ENCODE measurements at regions not wholly inside any gene's neighbourhood (a gene's known extent, or its start where the extent isn't known, plus 50 kb on each side); places are given as distances from the start of the nearest gene placed in this dataset.

- no peaks in the 10 kb centered on the region for H3K36me3 ChIP-seq (replicated peaks in 1 of 2; ENCODE audit: control insufficient read depth in 1 of 2, insufficient read depth in 2 of 2, low read length in 2 of 2)
- H3K9ac ChIP-seq (ENCODE audit: insufficient read depth, low read depth, low read length): no peak overlapping the region
- no peaks in the 10 kb centered on the region for H3K27me3 ChIP-seq (ENCODE audit: control insufficient read depth in 1 of 2, insufficient read depth in 2 of 2, low read length in 2 of 2)
- H4K20me1 ChIP-seq (ENCODE audit: insufficient read depth, low read length): no peaks in the 10 kb centered on the region
- H2AFZ ChIP-seq (ENCODE audit: low read length): no peak overlapping the region
- no peak for DNase-seq (ENCODE audit: low spot score)
- POLR2A ChIA-PET: no interaction called here
- no peak overlapping the region for H3K4me2 ChIP-seq (ENCODE audit: low read depth, low read length)
- no peak for FAIRE-seq
- intact Hi-C loops (cut with micrococcal nuclease; ENCODE audit: unreplicated experiment): no loop called here
- peaks cover 67% of the 10 kb centered on the region for H3K9me3 ChIP-seq (ENCODE audit: low read length)
- no peak overlapping the region for H3K27ac ChIP-seq (ENCODE audit: extremely low read length, insufficient read depth, low read length)
- BruUV-seq (replicated peaks): no TSS peak
- CTCF ChIA-PET (ENCODE audit: low intra/inter-chr PET ratio, low total read pairs): no interaction called here
- TF ChIP-seq RBFOX2 (IDR thresholded peaks at IDR 0.05; ENCODE audit: low read depth, low read length): no peak
- no peak for TF ChIP-seq ZBTB7A (CRISPR knock-in tag; IDR thresholded peaks at IDR 0.05)
- TF ChIP-seq MBD4 (IDR thresholded peaks at IDR 0.05; ENCODE audit: borderline replicate concordance, low read length): no peak
- TF ChIP-seq, protein P1, sequence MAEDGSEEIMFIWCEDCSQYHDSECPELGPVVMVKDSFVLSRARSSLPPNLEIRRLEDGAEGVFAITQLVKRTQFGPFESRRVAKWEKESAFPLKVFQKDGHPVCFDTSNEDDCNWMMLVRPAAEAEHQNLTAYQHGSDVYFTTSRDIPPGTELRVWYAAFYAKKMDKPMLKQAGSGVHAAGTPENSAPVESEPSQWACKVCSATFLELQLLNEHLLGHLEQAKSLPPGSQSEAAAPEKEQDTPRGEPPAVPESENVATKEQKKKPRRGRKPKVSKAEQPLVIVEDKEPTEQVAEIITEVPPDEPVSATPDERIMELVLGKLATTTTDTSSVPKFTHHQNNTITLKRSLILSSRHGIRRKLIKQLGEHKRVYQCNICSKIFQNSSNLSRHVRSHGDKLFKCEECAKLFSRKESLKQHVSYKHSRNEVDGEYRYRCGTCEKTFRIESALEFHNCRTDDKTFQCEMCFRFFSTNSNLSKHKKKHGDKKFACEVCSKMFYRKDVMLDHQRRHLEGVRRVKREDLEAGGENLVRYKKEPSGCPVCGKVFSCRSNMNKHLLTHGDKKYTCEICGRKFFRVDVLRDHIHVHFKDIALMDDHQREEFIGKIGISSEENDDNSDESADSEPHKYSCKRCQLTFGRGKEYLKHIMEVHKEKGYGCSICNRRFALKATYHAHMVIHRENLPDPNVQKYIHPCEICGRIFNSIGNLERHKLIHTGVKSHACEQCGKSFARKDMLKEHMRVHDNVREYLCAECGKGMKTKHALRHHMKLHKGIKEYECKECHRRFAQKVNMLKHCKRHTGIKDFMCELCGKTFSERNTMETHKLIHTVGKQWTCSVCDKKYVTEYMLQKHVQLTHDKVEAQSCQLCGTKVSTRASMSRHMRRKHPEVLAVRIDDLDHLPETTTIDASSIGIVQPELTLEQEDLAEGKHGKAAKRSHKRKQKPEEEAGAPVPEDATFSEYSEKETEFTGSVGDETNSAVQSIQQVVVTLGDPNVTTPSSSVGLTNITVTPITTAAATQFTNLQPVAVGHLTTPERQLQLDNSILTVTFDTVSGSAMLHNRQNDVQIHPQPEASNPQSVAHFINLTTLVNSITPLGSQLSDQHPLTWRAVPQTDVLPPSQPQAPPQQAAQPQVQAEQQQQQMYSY (CRISPR knock-in tag; IDR thresholded peaks at IDR 0.05): no peak
- no peak for TF ChIP-seq IRF9 (CRISPR knock-in tag; IDR thresholded peaks at IDR 0.05; ENCODE audit: borderline replicate concordance)
- no peak for TF ChIP-seq ZNF619 (CRISPR knock-in tag; IDR thresholded peaks at IDR 0.05)
- TF ChIP-seq ZNF569 (CRISPR knock-in tag; IDR thresholded peaks at IDR 0.05; ENCODE audit: borderline replicate concordance): no peak
- TF ChIP-seq ZNF598 (CRISPR knock-in tag; IDR thresholded peaks at IDR 0.05; ENCODE audit: borderline replicate concordance): no peak
- no peak for TF ChIP-seq ZC3H4 (CRISPR knock-in tag; IDR thresholded peaks at IDR 0.05; ENCODE audit: borderline replicate concordance)
- TF ChIP-seq ZNF768 (CRISPR knock-in tag; IDR thresholded peaks at IDR 0.05): no peak
- no peak for TF ChIP-seq REL (CRISPR knock-in tag; conservative IDR thresholded peaks at IDR 0.05)
- TF ChIP-seq HES4 (CRISPR knock-in tag; IDR thresholded peaks at IDR 0.05; ENCODE audit: borderline replicate concordance): no peak
- TF ChIP-seq ZNF83 (CRISPR knock-in tag; IDR thresholded peaks at IDR 0.05; ENCODE audit: borderline replicate concordance): no peak
- no peak for TF ChIP-seq NFATC3 (CRISPR knock-in tag; IDR thresholded peaks at IDR 0.05)
- TF ChIP-seq CREB1 (IDR thresholded peaks at IDR 0.05): no peak
- TF ChIP-seq CREB1 (CRISPR knock-in tag; IDR thresholded peaks at IDR 0.05): no peak
- TF ChIP-seq E2F5 (CRISPR knock-in tag; conservative IDR thresholded peaks at IDR 0.05): no peak
- TF ChIP-seq FOXA1 (IDR thresholded peaks at IDR 0.05): no peak
- no peak for TF ChIP-seq FOXA1 (CRISPR knock-in tag; IDR thresholded peaks at IDR 0.05)
- ATAC-seq: no peak
- in situ Hi-C loops (cut with HindIII; ENCODE audit: extremely low pct_ligation_motif_present, low pct_unique_long_range_greater_than_20kb): no loop called here
- H3K4me1 ChIP-seq (ENCODE audit: insufficient read depth, low read length): no peaks in the 10 kb centered on the region
- WGBS (ENCODE audit: low lambda C conversion rate): 0% methylated on average over 1 of the region's 1 CpG
- no peak overlapping the region for H3K4me3 ChIP-seq (replicated peaks in 1 of 3; ENCODE audit: insufficient read depth in 1 of 3, low read depth in 2 of 3, low read length in 3 of 3)
- no peaks in the 10 kb centered on the region for H3K79me2 ChIP-seq (ENCODE audit: insufficient read depth, low read length)
These were observed 953.8 kb upstream of the ADGRL2 start for GRCh38 chr1:80846966-80847365.

Data from HepG2 (cell line).